Stimulated activated effector memory CD8-positive, alpha-beta T cell treated with anti-CD3 and anti-CD28 coated beads, Interleukin-12 subunit alpha, Interleukin-12 subunit beta, amount 100 ng/mL, for 72 hours (primary cell): ENCODE measurements at regions not wholly inside any gene's neighbourhood (a gene's known extent, or its start where the extent isn't known, plus 50 kb on each side); places are given as distances from the start of the nearest gene placed in this dataset.

ENCODE experiments used
- ATAC-seq: fragments of 150-1000 bp; cut with Tn5 transposase; 2 replicates; pipeline ENCODE4 v1.10.0; 2021
- DNase-seq, 2 donors: peaks; one replicate each; pipeline ENCODE4 v3.0.0; 2021 to 2022; ENCODE audit warnings: low spot score in 2 of 2
- H3K27ac Mint-ChIP-seq: one replicate; pipeline ENCODE4 v1.8.0; 2022; ENCODE audit warnings: mild to moderate bottlenecking, mixed read lengths
- H3K36me3 Mint-ChIP-seq: one replicate; pipeline ENCODE4 v1.8.0; 2022; ENCODE audit warnings: mild to moderate bottlenecking, mixed read lengths
- H3K4me1 Mint-ChIP-seq: one replicate; pipeline ENCODE4 v1.8.0; 2022; ENCODE audit warnings: mixed read lengths
- H3K4me3 Mint-ChIP-seq: one replicate; pipeline ENCODE4 v1.8.0; 2022; ENCODE audit warnings: mild to moderate bottlenecking, mixed read lengths
- H3K9me3 Mint-ChIP-seq: one replicate; pipeline ENCODE4 v1.8.0; 2022; ENCODE audit warnings: mixed read lengths

- Mint-ChIP-seq H3K27ac (no peak overlapping the region), H3K4me1 (no peaks in the 10 kb centered on the region), H3K4me3 (no peak overlapping the region), H3K9me3 (peaks cover 22% of the 10 kb centered on the region), H3K36me3 (no peaks in the 10 kb centered on the region)
- DNase-seq (no peak), ATAC-seq (no peak)
Measured at GRCh38 chr20:7492257-7492656, 448.0 kb downstream of the HAO1 start.

GRCh38 chr20:7493311-7493710 is 446.9 kb downstream of the HAO1 start:
- Mint-ChIP-seq H3K9me3 (peaks cover 17% of the 10 kb centered on the region), H3K27ac (no peak overlapping the region), H3K4me3 (no peak overlapping the region), H3K36me3 (no peaks in the 10 kb centered on the region), H3K4me1 (no peaks in the 10 kb centered on the region)
- ATAC-seq (no peak), DNase-seq (no peak)

GRCh38 chr20:7496394-7496991 is 443.8 kb downstream of the HAO1 start:
- H3K27ac Mint-ChIP-seq = no peak overlapping the region
- peaks cover 18% of the 10 kb centered on the region for H3K9me3 Mint-ChIP-seq
- DNase-seq (no peak), ATAC-seq (no peak)
- no peaks in the 10 kb centered on the region for H3K36me3 Mint-ChIP-seq
- no peaks in the 10 kb centered on the region for H3K4me1 Mint-ChIP-seq
- H3K4me3 Mint-ChIP-seq = no peak overlapping the region

GRCh38 chr20:7497985-7498384 is 442.3 kb downstream of the HAO1 start:
- ATAC-seq = no peak
- DNase-seq = no peak
- Mint-ChIP-seq H3K4me3 (no peak overlapping the region), H3K4me1 (no peaks in the 10 kb centered on the region), H3K36me3 (no peaks in the 10 kb centered on the region), H3K27ac (no peak overlapping the region), H3K9me3 (peaks cover 15% of the 10 kb centered on the region)

- peaks cover 14% of the 10 kb centered on the region for H3K9me3 Mint-ChIP-seq
Measured at GRCh38 chr20:7499201-7499600, 441.1 kb downstream of the HAO1 start.

GRCh38 chr20:7500231-7500663 is 440.0 kb downstream of the HAO1 start:
- no peak for DNase-seq
- Mint-ChIP-seq H3K27ac (no peak overlapping the region), H3K4me1 (no peaks in the 10 kb centered on the region), H3K9me3 (peaks cover 7% of the 10 kb centered on the region), H3K36me3 (no peaks in the 10 kb centered on the region), H3K4me3 (no peak overlapping the region)
- ATAC-seq = no peak

More at GRCh38 chr20:7499201-7499600, 441.1 kb downstream of the HAO1 start:
- Mint-ChIP-seq H3K4me3 (no peak overlapping the region), H3K36me3 (no peaks in the 10 kb centered on the region), H3K27ac (no peak overlapping the region), H3K4me1 (no peaks in the 10 kb centered on the region)
- DNase-seq (no peak), ATAC-seq (no peak)

GRCh38 chr20:7503501-7503900 is 436.8 kb downstream of the HAO1 start:
- Mint-ChIP-seq H3K9me3 (peaks cover 7% of the 10 kb centered on the region), H3K36me3 (no peaks in the 10 kb centered on the region), H3K27ac (no peak overlapping the region), H3K4me3 (no peak overlapping the region), H3K4me1 (no peaks in the 10 kb centered on the region)
- ATAC-seq = no peak
- no peak for DNase-seq

- no peak for ATAC-seq
Measured at GRCh38 chr20:7505152-7505834, 435.0 kb downstream of the HAO1 start.

GRCh38 chr20:7505835-7506221 is 434.4 kb downstream of the HAO1 start:
- no peak overlapping the region for H3K27ac Mint-ChIP-seq
- H3K4me3 Mint-ChIP-seq = no peak overlapping the region
- H3K36me3 Mint-ChIP-seq = no peaks in the 10 kb centered on the region

More at GRCh38 chr20:7505152-7505834, 435.0 kb downstream of the HAO1 start:
- DNase-seq = no peak
- peaks cover 4% of the 10 kb centered on the region for H3K9me3 Mint-ChIP-seq
- H3K36me3 Mint-ChIP-seq = no peaks in the 10 kb centered on the region
- no peak overlapping the region for H3K27ac Mint-ChIP-seq
- H3K4me3 Mint-ChIP-seq = no peak overlapping the region
- H3K4me1 Mint-ChIP-seq = no peaks in the 10 kb centered on the region

GRCh38 chr20:7516621-7517111 is 423.6 kb downstream of the HAO1 start:
- no peak overlapping the region for H3K27ac Mint-ChIP-seq
- DNase-seq = no peak
- no peaks in the 10 kb centered on the region for H3K36me3 Mint-ChIP-seq
- ATAC-seq = no peak
- no peaks in the 10 kb centered on the region for H3K4me1 Mint-ChIP-seq
- H3K4me3 Mint-ChIP-seq = no peak overlapping the region
- H3K9me3 Mint-ChIP-seq = peaks cover 14% of the 10 kb centered on the region

More at GRCh38 chr20:7505835-7506221, 434.4 kb downstream of the HAO1 start:
- ATAC-seq (no peak), DNase-seq (no peak)
- Mint-ChIP-seq H3K4me1 (no peaks in the 10 kb centered on the region), H3K9me3 (peaks cover 4% of the 10 kb centered on the region)

GRCh38 chr20:7520361-7520760 is 419.9 kb downstream of the HAO1 start:
- Mint-ChIP-seq H3K36me3 (no peaks in the 10 kb centered on the region), H3K9me3 (peaks cover 8% of the 10 kb centered on the region), H3K4me1 (no peaks in the 10 kb centered on the region), H3K27ac (no peak overlapping the region), H3K4me3 (no peak overlapping the region)
- DNase-seq (no peak), ATAC-seq (no peak)

GRCh38 chr20:7523288-7523687 is 417.0 kb downstream of the HAO1 start:
- Mint-ChIP-seq H3K27ac (no peak overlapping the region), H3K4me3 (no peak overlapping the region), H3K9me3 (peaks cover 11% of the 10 kb centered on the region), H3K36me3 (no peaks in the 10 kb centered on the region), H3K4me1 (no peaks in the 10 kb centered on the region)
- ATAC-seq (no peak), DNase-seq (no peak)

GRCh38 chr20:7540018-7540417 is 400.2 kb downstream of the HAO1 start:
- peaks cover 25% of the 10 kb centered on the region for H3K9me3 Mint-ChIP-seq
- no peaks in the 10 kb centered on the region for H3K36me3 Mint-ChIP-seq
- H3K4me3 Mint-ChIP-seq = no peak overlapping the region
- no peak for DNase-seq
- ATAC-seq = no peak
- H3K4me1 Mint-ChIP-seq = no peaks in the 10 kb centered on the region
- H3K27ac Mint-ChIP-seq = no peak overlapping the region

GRCh38 chr20:7540923-7541322 is 399.3 kb downstream of the HAO1 start:
- Mint-ChIP-seq H3K27ac (no peak overlapping the region), H3K9me3 (peaks cover 25% of the 10 kb centered on the region), H3K36me3 (no peaks in the 10 kb centered on the region), H3K4me3 (no peak overlapping the region), H3K4me1 (no peaks in the 10 kb centered on the region)
- no peak for DNase-seq
- ATAC-seq = no peak

GRCh38 chr20:7571101-7571500 is 369.2 kb downstream of the HAO1 start:
- ATAC-seq (no peak), DNase-seq (no peak)
- H3K4me1 Mint-ChIP-seq = no peaks in the 10 kb centered on the region
- H3K27ac Mint-ChIP-seq = no peak overlapping the region
- H3K36me3 Mint-ChIP-seq = no peaks in the 10 kb centered on the region
- no peak overlapping the region for H3K4me3 Mint-ChIP-seq
- H3K9me3 Mint-ChIP-seq = peaks cover 10% of the 10 kb centered on the region

GRCh38 chr20:7571521-7572055 is 368.7 kb downstream of the HAO1 start:
- H3K4me1 Mint-ChIP-seq = no peaks in the 10 kb centered on the region
- ATAC-seq = no peak

More at GRCh38 chr20:7571521-7572055, 368.7 kb downstream of the HAO1 start:
- Mint-ChIP-seq H3K4me3 (no peak overlapping the region), H3K27ac (no peak overlapping the region), H3K36me3 (no peaks in the 10 kb centered on the region), H3K9me3 (peaks cover 10% of the 10 kb centered on the region)
- no peak for DNase-seq
